NOMO-1 treated with dmso at 0.1 percent for 144 hours (cell line): ENCODE measurements at regions not wholly inside any gene's neighbourhood (a gene's known extent, or its start where the extent isn't known, plus 50 kb on each side); places are given as distances from the start of the nearest gene placed in this dataset.
"Not testable (repeated sequence)": the region's sequence is repeated elsewhere in the genome, so short reads cannot be mapped to it uniquely, and the experiment has no call there.

Source experiments
- DNase-seq: peaks from one replicate; lab custom pipeline; 2025; ENCODE audit not compliant: unreplicated experiment; lab: John Stamatoyannopoulos, UW

GRCh38 chr15:94972314-94972713 lies 741.0 kb downstream of the MCTP2 start:
- DNase-seq: no peak

- DNase-seq: no peak
These were observed 755.7 kb downstream of the MCTP2 start for GRCh38 chr15:94987085-94987484.

- DNase-seq: no peak
These were observed 760.4 kb downstream of the MCTP2 start for GRCh38 chr15:94991718-94992117.

GRCh38 chr15:95009635-95010034 lies 778.3 kb downstream of the MCTP2 start:
- DNase-seq: no peak

GRCh38 chr15:95013381-95013780 lies 782.0 kb downstream of the MCTP2 start:
- DNase-seq: no peak

GRCh38 chr15:95016511-95017229 lies 785.3 kb downstream of the MCTP2 start:
- DNase-seq: no peak

- DNase-seq: no peak
These were observed 786.4 kb downstream of the MCTP2 start for GRCh38 chr15:95017666-95018328.

GRCh38 chr15:95018888-95019545 lies 787.7 kb downstream of the MCTP2 start:
- DNase-seq: no peak

GRCh38 chr15:95019907-95020306 lies 788.5 kb downstream of the MCTP2 start:
- DNase-seq: no peak

- DNase-seq: no peak
These were observed 790.5 kb downstream of the MCTP2 start for GRCh38 chr15:95021816-95022215.

GRCh38 chr15:95024351-95024750 lies 793.0 kb downstream of the MCTP2 start:
- DNase-seq: peak; percentile 18

- peak; percentile 11 for DNase-seq
These were observed 794.8 kb downstream of the MCTP2 start for GRCh38 chr15:95025924-95026728.

GRCh38 chr15:95027981-95028380 lies 796.6 kb downstream of the MCTP2 start:
- DNase-seq: no peak

- no peak for DNase-seq
These were observed 800.8 kb downstream of the MCTP2 start for GRCh38 chr15:95032156-95032555.

- no peak for DNase-seq
These were observed 803.7 kb downstream of the MCTP2 start for GRCh38 chr15:95035106-95035505.

GRCh38 chr15:95041297-95041696 lies 809.9 kb downstream of the MCTP2 start:
- DNase-seq: no peak

- DNase-seq: not testable (repeated sequence)
These were observed 812.0 kb downstream of the MCTP2 start for GRCh38 chr15:95043236-95043932.

- DNase-seq: no peak
These were observed 812.6 kb downstream of the MCTP2 start for GRCh38 chr15:95043933-95044313.

- DNase-seq: no peak
These were observed 813.5 kb downstream of the MCTP2 start for GRCh38 chr15:95044745-95045417.

GRCh38 chr15:95051861-95052260 lies 820.5 kb downstream of the MCTP2 start:
- no peak for DNase-seq
